ENCODE measurements at regions not wholly inside any gene's neighbourhood (a gene's known extent, or its start where the extent isn't known, plus 50 kb on each side); places are given as distances from the start of the nearest gene placed in this dataset.

GRCh38 chr1:55611123-55611522, 396.0 kb upstream of the USP24 start:
- peaks cover 3% of the 10 kb centered on the region for H3K9me3 ChIP-seq (ENCODE audit: control insufficient read depth, low read length)
- no peaks in the 10 kb centered on the region for H3K4me1 ChIP-seq (ENCODE audit: control insufficient read depth, insufficient read depth, low read length)
- no peaks in the 10 kb centered on the region for H3K27me3 ChIP-seq (ENCODE audit: control insufficient read depth, insufficient read depth)
- 80% methylated on average over 2 of the region's 2 CpGs for WGBS
- H3K4me3 ChIP-seq (ENCODE audit: low read length): no peak overlapping the region
- DNase-seq (no peak), ATAC-seq (no peak)
- intact Hi-C loops (cut with DNase I): no loop called here
- no peak overlapping the region for H3K27ac ChIP-seq (ENCODE audit: low read length)

GRCh38 chr1:55610203-55610602, 395.0 kb upstream of the USP24 start:
- no peak for DNase-seq

GRCh38 chr1:55609630-55610029, 394.5 kb upstream of the USP24 start:
- ATAC-seq (no peak), DNase-seq (no peak)
- Histone ChIP-seq H3K4me1 (ENCODE audit: control insufficient read depth, insufficient read depth, low read length) (no peaks in the 10 kb centered on the region), H3K9me3 (ENCODE audit: control insufficient read depth, low read length) (peaks cover 3% of the 10 kb centered on the region), H3K27me3 (ENCODE audit: control insufficient read depth, insufficient read depth) (no peaks in the 10 kb centered on the region), H3K4me3 (ENCODE audit: low read length) (no peak overlapping the region), H3K27ac (ENCODE audit: low read length) (no peak overlapping the region)
- intact Hi-C loops (cut with DNase I): no loop called here

More at GRCh38 chr1:55610203-55610602, 395.0 kb upstream of the USP24 start:
- Histone ChIP-seq H3K4me1 (ENCODE audit: control insufficient read depth, insufficient read depth, low read length) (no peaks in the 10 kb centered on the region), H3K4me3 (ENCODE audit: low read length) (no peak overlapping the region), H3K27me3 (ENCODE audit: control insufficient read depth, insufficient read depth) (no peaks in the 10 kb centered on the region), H3K9me3 (ENCODE audit: control insufficient read depth, low read length) (peaks cover 3% of the 10 kb centered on the region), H3K27ac (ENCODE audit: low read length) (no peak overlapping the region)
- intact Hi-C loops (cut with DNase I): no loop called here
- 86% methylated on average over 3 of the region's 3 CpGs for WGBS
- no peak for ATAC-seq

- intact Hi-C loops (cut with DNase I): no loop called here
- Histone ChIP-seq H3K27me3 (ENCODE audit: control insufficient read depth, insufficient read depth) (no peaks in the 10 kb centered on the region), H3K4me3 (ENCODE audit: low read length) (no peak overlapping the region), H3K9me3 (ENCODE audit: control insufficient read depth, low read length) (peaks cover 3% of the 10 kb centered on the region), H3K27ac (ENCODE audit: low read length) (no peak overlapping the region), H3K4me1 (ENCODE audit: control insufficient read depth, insufficient read depth, low read length) (no peaks in the 10 kb centered on the region)
- DNase-seq (no peak), ATAC-seq (peak; percentile 32 to 50)
- 53% methylated on average over 3 of the region's 3 CpGs for WGBS
These were observed 390.0 kb upstream of the USP24 start for GRCh38 chr1:55605155-55605554.

- WGBS: 60% methylated on average over 3 of the region's 3 CpGs
- H3K4me1 ChIP-seq (ENCODE audit: control insufficient read depth, insufficient read depth, low read length): no peaks in the 10 kb centered on the region
- H3K9me3 ChIP-seq (ENCODE audit: control insufficient read depth, low read length): peaks cover 3% of the 10 kb centered on the region
- intact Hi-C loops (cut with DNase I): no loop called here
- DNase-seq (no peak), ATAC-seq (peak; percentile 82 to 85)
- no peaks in the 10 kb centered on the region for H3K27me3 ChIP-seq (ENCODE audit: control insufficient read depth, insufficient read depth)
- H3K27ac ChIP-seq (ENCODE audit: low read length): no peak overlapping the region
- no peak overlapping the region for H3K4me3 ChIP-seq (ENCODE audit: low read length)
These were observed 389.6 kb upstream of the USP24 start for GRCh38 chr1:55604749-55605148.

GRCh38 chr1:55604179-55604578, 389.0 kb upstream of the USP24 start:
- H3K27ac ChIP-seq (ENCODE audit: low read length): no peak overlapping the region
- peak; percentile 51 to 55 for ATAC-seq
- intact Hi-C loops (cut with DNase I): no loop called here

GRCh38 chr1:55600242-55600641, 385.1 kb upstream of the USP24 start:
- no peak for ATAC-seq
- intact Hi-C loops (cut with DNase I): no loop called here

More at GRCh38 chr1:55604179-55604578, 389.0 kb upstream of the USP24 start:
- Histone ChIP-seq H3K27me3 (ENCODE audit: control insufficient read depth, insufficient read depth) (no peaks in the 10 kb centered on the region), H3K9me3 (ENCODE audit: control insufficient read depth, low read length) (peaks cover 3% of the 10 kb centered on the region), H3K4me3 (ENCODE audit: low read length) (no peak overlapping the region), H3K4me1 (ENCODE audit: control insufficient read depth, insufficient read depth, low read length) (no peaks in the 10 kb centered on the region)
- DNase-seq: peak in 1 of 3 donors; percentile 45

GRCh38 chr1:55597910-55598309, 382.7 kb upstream of the USP24 start:
- no peak for DNase-seq
- no peaks in the 10 kb centered on the region for H3K9me3 ChIP-seq (ENCODE audit: control insufficient read depth, low read length)
- no peak overlapping the region for H3K27ac ChIP-seq (ENCODE audit: low read length)
- H3K4me3 ChIP-seq (ENCODE audit: low read length): no peak overlapping the region
- ATAC-seq: no peak
- 49% methylated on average over 2 of the region's 2 CpGs for WGBS
- no peaks in the 10 kb centered on the region for H3K27me3 ChIP-seq (ENCODE audit: control insufficient read depth, insufficient read depth)
- intact Hi-C loops (cut with DNase I): no loop called here
- H3K4me1 ChIP-seq (ENCODE audit: control insufficient read depth, insufficient read depth, low read length): no peaks in the 10 kb centered on the region

More at GRCh38 chr1:55600242-55600641, 385.1 kb upstream of the USP24 start:
- Histone ChIP-seq H3K9me3 (ENCODE audit: control insufficient read depth, low read length) (no peaks in the 10 kb centered on the region), H3K27me3 (ENCODE audit: control insufficient read depth, insufficient read depth) (no peaks in the 10 kb centered on the region), H3K4me3 (ENCODE audit: low read length) (no peak overlapping the region), H3K4me1 (ENCODE audit: control insufficient read depth, insufficient read depth, low read length) (no peaks in the 10 kb centered on the region), H3K27ac (ENCODE audit: low read length) (no peak overlapping the region)
- DNase-seq: no peak

- ATAC-seq (no peak), DNase-seq (no peak)
- Histone ChIP-seq H3K4me3 (ENCODE audit: low read length) (no peak overlapping the region), H3K9me3 (ENCODE audit: control insufficient read depth, low read length) (no peaks in the 10 kb centered on the region), H3K27me3 (ENCODE audit: control insufficient read depth, insufficient read depth) (no peaks in the 10 kb centered on the region), H3K27ac (ENCODE audit: low read length) (no peak overlapping the region), H3K4me1 (ENCODE audit: control insufficient read depth, insufficient read depth, low read length) (peaks cover 5% of the 10 kb centered on the region)
- intact Hi-C loops (cut with DNase I): no loop called here
- WGBS: 89% methylated on average over 4 of the region's 4 CpGs
These were observed 379.5 kb upstream of the USP24 start for GRCh38 chr1:55594701-55595100.

- no peaks in the 10 kb centered on the region for H3K9me3 ChIP-seq (ENCODE audit: control insufficient read depth, low read length)
- no peaks in the 10 kb centered on the region for H3K27me3 ChIP-seq (ENCODE audit: control insufficient read depth, insufficient read depth)
- peaks cover 5% of the 10 kb centered on the region for H3K4me1 ChIP-seq (ENCODE audit: control insufficient read depth, insufficient read depth, low read length)
- no peak overlapping the region for H3K4me3 ChIP-seq (ENCODE audit: low read length)
- intact Hi-C loops (cut with DNase I): no loop called here
- DNase-seq: no peak
- no peak overlapping the region for H3K27ac ChIP-seq (ENCODE audit: low read length)
- no peak for ATAC-seq
These were observed 378.1 kb upstream of the USP24 start for GRCh38 chr1:55593298-55593697.

GRCh38 chr1:55592122-55592521, 377.0 kb upstream of the USP24 start:
- intact Hi-C loops (cut with DNase I): no loop called here
- ATAC-seq (peak; percentile 72 to 81), DNase-seq (no peak)
- Histone ChIP-seq H3K27ac (ENCODE audit: low read length) (peak overlapping the region; percentile 74), H3K9me3 (ENCODE audit: control insufficient read depth, low read length) (no peaks in the 10 kb centered on the region), H3K27me3 (ENCODE audit: control insufficient read depth, insufficient read depth) (no peaks in the 10 kb centered on the region), H3K4me3 (ENCODE audit: low read length) (no peak overlapping the region), H3K4me1 (ENCODE audit: control insufficient read depth, insufficient read depth, low read length) (peaks cover 5% of the 10 kb centered on the region)
- WGBS: 69% methylated on average over 2 of the region's 2 CpGs

- Histone ChIP-seq H3K9me3 (ENCODE audit: control insufficient read depth, low read length) (no peaks in the 10 kb centered on the region), H3K4me3 (ENCODE audit: low read length) (no peak overlapping the region), H3K27ac (ENCODE audit: low read length) (peak overlapping the region; percentile 77), H3K4me1 (ENCODE audit: control insufficient read depth, insufficient read depth, low read length) (peaks cover 5% of the 10 kb centered on the region), H3K27me3 (ENCODE audit: control insufficient read depth, insufficient read depth) (no peaks in the 10 kb centered on the region)
- intact Hi-C loops (cut with DNase I): no loop called here
- WGBS: 54% methylated on average over 7 of the region's 7 CpGs
- peak; percentile 50 to 76 (median 57) for DNase-seq
- ATAC-seq: peak; percentile 61 to 76
These were observed 374.6 kb upstream of the USP24 start for GRCh38 chr1:55589671-55590297.

Measured in right cardiac atrium (tissue), 5 donors.